PC-3 (cell line): ENCODE measurements at regions not wholly inside any gene's neighbourhood (a gene's known extent, or its start where the extent isn't known, plus 50 kb on each side); places are given as distances from the start of the nearest gene placed in this dataset.

Experiments
- ATAC-seq: fragments of 200-7000 bp; cut with Tn5 transposase; 2 replicates; pipeline ENCODE4 v1.9.1; 2020; ENCODE audit warnings: mild to moderate bottlenecking, moderate library complexity
- BruUV-seq: library from RNA; stranded (reverse); fragments of 400-500 nt; replicated peaks from 2 replicates; lab custom pipeline; 2021; lab: Mats Ljungman, UMichigan
- CTCF ChIA-PET: fragments of 300-600 bp; sonication (Branson Sonifier 250); formaldehyde crosslinking; loops from one replicate; lab custom pipeline; 2022; ENCODE audit warnings: antibody characterized with exemption; lab: Charles Lee
- POLR2A ChIA-PET: fragments of 300-600 bp; sonication (Branson Sonifier 250); formaldehyde crosslinking; loops from one replicate; lab custom pipeline; 2022; ENCODE audit warnings: antibody characterized with exemption; ENCODE audit not compliant: unreplicated experiment; lab: Charles Lee
- DNase-seq: peaks from one replicate; pipeline ENCODE4 v3.0.0-alpha.2; 2015
- H2AFZ ChIP-seq: fragments of 300-600 bp; sonication (generic); 2 replicates; pipeline ENCODE4 v1.6.0; 2016; ENCODE audit warnings: antibody characterized with exemption, low read length
- H3F3A ChIP-seq: fragments of 300-600 bp; sonication (generic); one replicate; pipeline ENCODE4 v1.6.0; 2017; ENCODE audit warnings: antibody characterized with exemption, low read length, control low read depth, mild to moderate bottlenecking; ENCODE audit not compliant: unreplicated experiment
- H3K27ac ChIP-seq: fragments of 300-600 bp; sonication (generic); 2 replicates; pipeline ENCODE4 v1.5.1; 2016; ENCODE audit warnings: mild to moderate bottlenecking, low read length
- H3K27me3 ChIP-seq: fragments of 300-600 bp; sonication (generic); 2 replicates; pipeline ENCODE4 v1.6.1; 2016; ENCODE audit warnings: low read length, mixed read lengths
- H3K36me3 ChIP-seq: fragments of 300-600 bp; sonication (generic); 2 replicates; pipeline ENCODE4 v1.6.1; 2016; ENCODE audit warnings: low read depth, mixed run types, low read length, mixed read lengths
- H3K4me1 ChIP-seq: fragments of 300-600 bp; sonication (generic); 2 replicates; pipeline ENCODE4 v1.5.1; 2016; ENCODE audit warnings: low read length; ENCODE audit not compliant: insufficient read depth
- H3K4me2 ChIP-seq: fragments of 300-600 bp; sonication (generic); 2 replicates; pipeline ENCODE4 v1.6.0; 2016; ENCODE audit warnings: low read length
- H3K4me3 ChIP-seq: fragments of 300-600 bp; sonication (generic); 2 replicates; pipeline ENCODE4 v1.5.1; 2016; ENCODE audit warnings: mild to moderate bottlenecking, low read length, mixed read lengths
- H3K79me2 ChIP-seq: fragments of 300-600 bp; sonication (generic); 2 replicates; pipeline ENCODE4 v1.6.1; 2017; ENCODE audit warnings: low read length, mixed read lengths
- H3K9ac ChIP-seq: fragments of 300-600 bp; sonication (generic); 2 replicates; pipeline ENCODE4 v1.6.0; 2016; ENCODE audit warnings: mild to moderate bottlenecking, low read length
- H3K9me2 ChIP-seq: fragments of 300-600 bp; sonication (generic); replicated peaks from 2 replicates; pipeline ENCODE4 v1.6.1; 2016; ENCODE audit warnings: mixed run types, low read length, mixed read lengths
- H3K9me3 ChIP-seq: fragments of 300-600 bp; sonication (generic); 2 replicates; pipeline ENCODE4 v1.6.1; 2016; ENCODE audit warnings: low read length, mixed read lengths
- H4K20me1 ChIP-seq: fragments of 300-600 bp; sonication (generic); 2 replicates; pipeline ENCODE4 v1.6.1; 2016; ENCODE audit warnings: low read length, mixed read lengths
- EZH2 ChIP-seq: fragments of 300-600 bp; sonication (generic); IDR thresholded peaks from one replicate; pipeline ENCODE4 v1.6.1; 2017; ENCODE audit warnings: antibody characterized with exemption, mild to moderate bottlenecking, low read length; ENCODE audit not compliant: unreplicated experiment
- EZH2phosphoT487 ChIP-seq: fragments of 300-600 bp; sonication (generic); IDR thresholded peaks from 2 replicates; pipeline ENCODE4 v1.6.1; 2018; ENCODE audit warnings: mild to moderate bottlenecking, antibody characterized with exemption, low read length, borderline replicate concordance
- intact Hi-C: fragments of 100-400 bp; cut with micrococcal nuclease; formaldehyde crosslinking; loops from 2 replicates; pipeline ENCODE4 v1.9.0; 2023
- TF ChIP-seq, protein P1 (sequence below): fragments of 300-600 bp; sonication (generic); conservative IDR thresholded peaks from 2 replicates; pipeline ENCODE4 v1.5.1; 2017; ENCODE audit warnings: antibody characterized with exemption, low read depth, mild to moderate bottlenecking, low read length

DNA sequence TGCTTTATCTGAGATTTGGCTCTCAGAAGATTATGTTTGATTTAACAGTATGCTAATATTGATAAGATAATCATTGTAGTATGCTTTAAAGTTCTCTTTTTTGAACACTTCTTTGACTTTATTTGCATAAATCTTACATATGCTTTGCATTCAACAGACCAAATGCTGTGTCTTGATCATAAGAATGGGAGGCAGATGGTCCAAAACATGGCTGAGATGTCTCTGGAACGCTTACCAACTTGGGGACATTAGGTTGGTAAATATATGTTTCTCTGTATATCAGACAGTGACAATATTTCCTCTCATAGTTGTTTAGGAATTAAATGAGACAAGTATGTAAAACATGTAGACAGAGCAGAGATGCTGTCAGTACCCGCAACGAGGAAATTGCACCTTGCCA lies 197.9 kb upstream of the CTNND2 start:
- no peaks in the 10 kb centered on the region for H3K36me3 ChIP-seq
- no peak overlapping the region for H3K4me2 ChIP-seq
- no peak overlapping the region for H2AFZ ChIP-seq
- no peaks in the 10 kb centered on the region for H3K79me2 ChIP-seq
- BruUV-seq: no TSS peak
- no peaks in the 10 kb centered on the region for H3K9me3 ChIP-seq
- H3F3A ChIP-seq: no peaks in the 10 kb centered on the region
- intact Hi-C loops: no loop called here
- H3K4me1 ChIP-seq: no peaks in the 10 kb centered on the region
- no peaks in the 10 kb centered on the region for H3K27me3 ChIP-seq
- POLR2A ChIA-PET: interaction anchor here (0.7 kb wide), 1 partner anchor 14 kb away, joined by 3 read pairs; no protein-coding TSS in a partner anchor
- no peak for TF ChIP-seq EZH2phosphoT487
- TF ChIP-seq, protein P1, sequence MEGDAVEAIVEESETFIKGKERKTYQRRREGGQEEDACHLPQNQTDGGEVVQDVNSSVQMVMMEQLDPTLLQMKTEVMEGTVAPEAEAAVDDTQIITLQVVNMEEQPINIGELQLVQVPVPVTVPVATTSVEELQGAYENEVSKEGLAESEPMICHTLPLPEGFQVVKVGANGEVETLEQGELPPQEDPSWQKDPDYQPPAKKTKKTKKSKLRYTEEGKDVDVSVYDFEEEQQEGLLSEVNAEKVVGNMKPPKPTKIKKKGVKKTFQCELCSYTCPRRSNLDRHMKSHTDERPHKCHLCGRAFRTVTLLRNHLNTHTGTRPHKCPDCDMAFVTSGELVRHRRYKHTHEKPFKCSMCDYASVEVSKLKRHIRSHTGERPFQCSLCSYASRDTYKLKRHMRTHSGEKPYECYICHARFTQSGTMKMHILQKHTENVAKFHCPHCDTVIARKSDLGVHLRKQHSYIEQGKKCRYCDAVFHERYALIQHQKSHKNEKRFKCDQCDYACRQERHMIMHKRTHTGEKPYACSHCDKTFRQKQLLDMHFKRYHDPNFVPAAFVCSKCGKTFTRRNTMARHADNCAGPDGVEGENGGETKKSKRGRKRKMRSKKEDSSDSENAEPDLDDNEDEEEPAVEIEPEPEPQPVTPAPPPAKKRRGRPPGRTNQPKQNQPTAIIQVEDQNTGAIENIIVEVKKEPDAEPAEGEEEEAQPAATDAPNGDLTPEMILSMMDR: no peak
- no peak for TF ChIP-seq EZH2
- DNase-seq (no peak), ATAC-seq (no peak)
- CTCF ChIA-PET: no interaction called here
- H3K9me2 ChIP-seq: no peaks in the 10 kb centered on the region
- no peak overlapping the region for H3K4me3 ChIP-seq
- no peak overlapping the region for H3K27ac ChIP-seq
- H4K20me1 ChIP-seq: no peaks in the 10 kb centered on the region
- no peak overlapping the region for H3K9ac ChIP-seq

DNA sequence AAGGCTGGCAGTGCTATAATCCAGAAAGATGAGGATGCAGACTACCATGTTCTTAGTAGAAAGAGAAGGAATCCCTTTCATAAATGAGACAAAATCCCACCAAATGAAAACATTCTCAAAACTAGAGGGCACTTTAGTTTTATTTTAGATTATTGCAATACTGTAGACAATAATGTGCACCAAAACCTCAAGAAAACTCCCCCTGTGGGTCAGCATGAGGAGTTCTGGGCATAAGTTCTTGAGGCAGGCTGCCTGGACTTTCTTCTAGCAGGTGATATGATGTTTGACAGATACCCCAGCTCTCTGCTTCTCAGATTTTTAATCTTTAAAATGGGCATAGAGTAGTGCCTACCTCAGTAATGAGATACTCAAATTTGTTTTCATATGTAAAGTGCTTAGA lies 196.3 kb upstream of the CTNND2 start:
- Histone ChIP-seq H3K27me3 (no peaks in the 10 kb centered on the region), H3K9me3 (no peaks in the 10 kb centered on the region), H3K9me2 (no peaks in the 10 kb centered on the region), H3K9ac (no peak overlapping the region), H4K20me1 (no peaks in the 10 kb centered on the region), H3K4me1 (0 out of 2 replicates have a peak, but pooled peaks cover 6% of the 10 kb centered on the region), H2AFZ (no peak overlapping the region), H3K79me2 (no peaks in the 10 kb centered on the region), H3K27ac (no peak overlapping the region), H3F3A (no peaks in the 10 kb centered on the region), H3K36me3 (no peaks in the 10 kb centered on the region), H3K4me2 (no peak overlapping the region), H3K4me3 (no peak overlapping the region)
- ChIA-PET POLR2A (no interaction called here), CTCF (no interaction called here)
- TF ChIP-seq, protein P1: peak; percentile 48
- no peak for TF ChIP-seq EZH2phosphoT487
- intact Hi-C loops: no loop called here
- DNase-seq: no peak
- no TSS peak for BruUV-seq
- no peak for ATAC-seq

DNA sequence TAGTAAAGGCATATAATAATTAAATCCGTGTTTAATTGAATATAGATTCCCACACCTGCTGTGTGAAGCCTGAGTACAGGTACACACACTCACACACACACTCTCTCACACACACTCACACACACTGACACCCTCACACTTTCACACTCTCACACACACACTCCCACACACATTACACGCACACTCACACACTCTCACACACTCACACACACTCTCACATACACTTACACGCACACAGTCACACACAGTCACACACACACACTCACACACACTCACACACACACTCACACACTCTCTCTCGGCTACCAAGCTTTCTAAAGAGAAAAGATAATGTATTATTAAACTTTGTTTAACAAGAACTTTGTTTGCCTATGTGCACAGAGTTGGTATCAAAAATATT lies 195.1 kb upstream of the CTNND2 start:
- no peaks in the 10 kb centered on the region for H3K27me3 ChIP-seq
- H3K9ac ChIP-seq: no peak overlapping the region
- H3K4me3 ChIP-seq: no peak overlapping the region
- DNase-seq (no peak), ATAC-seq (no peak)
- POLR2A ChIA-PET: no interaction called here
- no peak overlapping the region for H2AFZ ChIP-seq
- H3K4me2 ChIP-seq: no peak overlapping the region
- no TSS peak for BruUV-seq
- H3K36me3 ChIP-seq: no peaks in the 10 kb centered on the region
- no peaks in the 10 kb centered on the region for H3K79me2 ChIP-seq
- no peak overlapping the region for H3K27ac ChIP-seq
- H3K9me3 ChIP-seq: no peaks in the 10 kb centered on the region
- CTCF ChIA-PET: no interaction called here
- no peaks in the 10 kb centered on the region for H3F3A ChIP-seq
- H3K9me2 ChIP-seq: no peaks in the 10 kb centered on the region
- 0 out of 2 replicates have a peak, but pooled peaks cover 6% of the 10 kb centered on the region for H3K4me1 ChIP-seq
- intact Hi-C loops: no loop called here
- H4K20me1 ChIP-seq: no peaks in the 10 kb centered on the region
- TF ChIP-seq EZH2phosphoT487 (no peak), EZH2 (no peak)
- TF ChIP-seq, protein P1: no peak
